A549 (cell line): ENCODE measurements at regions not wholly inside any gene's neighbourhood (a gene's known extent, or its start where the extent isn't known, plus 50 kb on each side); places are given as distances from the start of the nearest gene placed in this dataset.

ENCODE experiments used
- ATAC-seq, 2 experiments: fragments of 200-7000 bp in 1 of 2; fragments of >200 bp in 1 of 2; cut with Nextera tagmentation in 1 of 2; cut with Tn5 transposase in 1 of 2; 3 replicates each; pipeline versions ENCODE4 v1.8.0 to v1.9.1; 2018 to 2020; ENCODE audit warnings: mild to moderate bottlenecking in 1 of 2, moderate library complexity in 1 of 2
- CTCF ChIA-PET: fragments of 300-600 bp; sonication (Branson Sonifier 250); formaldehyde crosslinking; extraction: SDS; loops from one replicate; lab custom pipeline; 2021; ENCODE audit warnings: antibody characterized with exemption, inconsistent platforms; lab: Yijun Ruan, JAX
- POLR2A ChIA-PET: fragments of 350-600 bp; formaldehyde crosslinking; extraction: SDS; loops from one replicate; lab custom pipeline; 2021; ENCODE audit warnings: antibody characterized with exemption, inconsistent platforms; lab: Yijun Ruan, JAX
- DNase-seq, 2 experiments: peaks; one replicate each; pipeline versions ENCODE4 v3.0.0 to v3.0.0-alpha.2; 2011 to 2016; ENCODE audit warnings: low read depth in 1 of 2, low spot score in 1 of 2
- FAIRE-seq: peaks from 2 replicates; lab custom pipeline; 2011; peaks lifted over from hg19 to GRCh38; lab: Jason Lieb, UNC
- H3K27ac ChIP-seq, 2 experiments: fragments of >200 bp; sonication (Bioruptor Twin); formaldehyde crosslinking; 3 replicates each; pipeline ENCODE4 v1.5.1; 2016 to 2017
- H3K4me1 ChIP-seq: fragments of >200 bp; sonication (Bioruptor Twin); formaldehyde crosslinking; 3 replicates; pipeline ENCODE4 v1.6.1; 2016
- H3K4me2 ChIP-seq: fragments of >200 bp; sonication (Bioruptor Twin); formaldehyde crosslinking; 3 replicates; pipeline ENCODE4 v1.6.1; 2016
- H3K4me3 ChIP-seq: fragments of >200 bp; sonication (Bioruptor Twin); formaldehyde crosslinking; 3 replicates; pipeline ENCODE4 v1.5.1; 2016
- H3K9me3 ChIP-seq: fragments of >200 bp; sonication (Bioruptor Twin); formaldehyde crosslinking; 3 replicates; pipeline ENCODE4 v1.6.1; 2016
- BCL3 ChIP-seq: fragments of >200 bp; sonication (Bioruptor Twin); formaldehyde crosslinking; IDR thresholded peaks from 3 replicates; pipeline ENCODE4 v1.6.1; 2016
- BHLHE40 ChIP-seq: IDR thresholded peaks from 2 replicates; pipeline ENCODE4 v1.6.1; 2012; ENCODE audit warnings: low read depth, low read length, inconsistent platforms
- CEBPB ChIP-seq, 2 experiments: fragments of >200 bp in 1 of 2; sonication (Bioruptor Twin) in 1 of 2; formaldehyde crosslinking in 1 of 2; IDR thresholded peaks; 2 replicates each; pipeline ENCODE4 v1.6.1; 2012 to 2016
- E2F6 ChIP-seq: IDR thresholded peaks from 2 replicates; pipeline ENCODE4 v1.6.1; 2012; ENCODE audit warnings: low read depth, borderline replicate concordance
- ESRRA ChIP-seq: fragments of 150-350 bp; IDR thresholded peaks from 2 replicates; pipeline ENCODE4 v1.6.1; 2014; ENCODE audit warnings: mild to moderate bottlenecking, low read length, borderline replicate concordance
- FOSB ChIP-seq: fragments of 250-450 bp; sonication (Bioruptor Pico); IDR thresholded peaks from 2 replicates; pipeline ENCODE4 v1.5.0; 2020; ENCODE audit warnings: mild to moderate bottlenecking, moderate library complexity
- FOSL2 ChIP-seq, 2 experiments: fragments of 450-650 bp in 1 of 2; fragments of >200 bp in 1 of 2; sonication (Bioruptor Twin) in 1 of 2; formaldehyde crosslinking; IDR thresholded peaks; 2 replicates each; pipeline versions ENCODE4 v1.5.0 to v1.6.1; 2016 to 2020; ENCODE audit warnings: mild to moderate bottlenecking in 1 of 2, moderate library complexity in 1 of 2
- HDAC2 ChIP-seq: fragments of 200-600 bp; sonication (generic); IDR thresholded peaks from 2 replicates; pipeline ENCODE4 v1.6.1; 2016
- HOXA7 ChIP-seq: fragments of 250-450 bp; sonication (Bioruptor Pico); IDR thresholded peaks from 2 replicates; pipeline ENCODE4 v1.5.0; 2020; ENCODE audit warnings: mild to moderate bottlenecking, moderate library complexity
- JUN ChIP-seq, 2 experiments: fragments of >200 bp; sonication (Bioruptor Twin); formaldehyde crosslinking; IDR thresholded peaks; 2 replicates in 1 of 2; 3 replicates in 1 of 2; pipeline ENCODE4 v1.6.1; 2016 to 2017
- JUNB ChIP-seq: fragments of >200 bp; sonication (Bioruptor Twin); formaldehyde crosslinking; IDR thresholded peaks from 2 replicates; pipeline ENCODE4 v1.6.1; 2016
- MYC ChIP-seq: IDR thresholded peaks from 2 replicates; pipeline ENCODE4 v1.6.1; 2012; ENCODE audit warnings: mild to moderate bottlenecking, inconsistent platforms, low read length, improper control_type of control experiment, borderline replicate concordance
- NFE2L2 ChIP-seq: fragments of 150-350 bp; conservative IDR thresholded peaks from 2 replicates; pipeline ENCODE4 v1.6.1; 2014; ENCODE audit warnings: low read length
- PBX3 ChIP-seq: IDR thresholded peaks from 2 replicates; pipeline ENCODE4 v1.6.1; 2012
- POLR2A ChIP-seq: IDR thresholded peaks from 2 replicates; pipeline ENCODE4 v1.6.1; 2012; ENCODE audit warnings: mild to moderate bottlenecking, low read length
- POLR2AphosphoS2 ChIP-seq: conservative IDR thresholded peaks from 2 replicates; pipeline ENCODE4 v1.6.1; 2012; ENCODE audit warnings: low read length, improper control_type of control experiment, inconsistent platforms
- REST ChIP-seq: fragments of 200-600 bp; sonication (generic); IDR thresholded peaks from 2 replicates; pipeline ENCODE4 v1.6.1; 2016; ENCODE audit warnings: antibody characterized with exemption, mild to moderate bottlenecking, moderate library complexity
- TP53 ChIP-seq: fragments of 250-450 bp; sonication (Bioruptor Pico); IDR thresholded peaks from 2 replicates; pipeline ENCODE4 v1.5.0; 2021; ENCODE audit warnings: mild to moderate bottlenecking, moderate library complexity
- USF2 ChIP-seq: fragments of 450-650 bp; IDR thresholded peaks from 2 replicates; pipeline ENCODE4 v1.6.1; 2014; ENCODE audit warnings: antibody characterized with exemption
- ZC3H11A ChIP-seq: fragments of 450-650 bp; IDR thresholded peaks from 2 replicates; pipeline ENCODE4 v1.6.1; 2014; ENCODE audit warnings: antibody characterized with exemption, mild to moderate bottlenecking
- WGBS: methylation state at CpG from one replicate; pipeline ENCODE4 v1.1.6; 2017; ENCODE audit errors: missing lambda C conversion rate; 5-methylcytosine and 5-hydroxymethylcytosine counted together

- CTCF ChIA-PET, result interaction anchor here (0.5 kb wide), 1 partner anchor 403 kb away, joined by 3 read pairs; no protein-coding TSS in a partner anchor
- ATAC-seq, result no peak
- no peak for TF ChIP-seq BCL3
- TF ChIP-seq NFE2L2, result no peak
- no peak for TF ChIP-seq MYC
- TF ChIP-seq JUN (IDR thresholded peaks at IDR 0.05), result no peak
- TF ChIP-seq JUNB, result no peak
- TF ChIP-seq ESRRA, result no peak
- no peak for TF ChIP-seq POLR2A
- TF ChIP-seq, all 56 proteins: peak for 0
- POLR2A ChIA-PET, result no interaction called here
- FAIRE-seq (no peak), DNase-seq (no peak)
- H3K9me3 ChIP-seq, result no peaks in the 10 kb centered on the region
- no peak overlapping the region for H3K27ac ChIP-seq
- H3K4me3 ChIP-seq, result no peak overlapping the region
- WGBS, result 21% methylated on average over 5 of the region's 5 CpGs
- no peaks in the 10 kb centered on the region for H3K4me1 ChIP-seq
- no peak overlapping the region for H3K4me2 ChIP-seq
Measured at GRCh38 chr11:112770033-112770432, 191.2 kb upstream of the NCAM1 start.

GRCh38 chr11:112770487-112770886 is 190.7 kb upstream of the NCAM1 start:
- no peaks in the 10 kb centered on the region for H3K4me1 ChIP-seq
- H3K4me3 ChIP-seq, result no peak overlapping the region
- no peak overlapping the region for H3K4me2 ChIP-seq
- no peak overlapping the region for H3K27ac ChIP-seq
- TF ChIP-seq PBX3 (no peak), ZC3H11A (no peak), HDAC2 (no peak), HOXA7 (CRISPR knock-in tag) (no peak), BHLHE40 (no peak), JUN (IDR thresholded peaks at IDR 0.05) (no peak), POLR2AphosphoS2 (no peak), USF2 (no peak), REST (no peak), FOSB (no peak), TP53 (CRISPR knock-in tag) (no peak), CEBPB (IDR thresholded peaks at IDR 0.05) (no peak), E2F6 (no peak), FOSL2 (IDR thresholded peaks at IDR 0.05) (no peak), FOSL2 (CRISPR knock-in tag; IDR thresholded peaks at IDR 0.05) (no peak), MYC (no peak)
- WGBS, result 17% methylated on average over 1 of the region's 3 CpGs
- ATAC-seq, result no peak
- no peaks in the 10 kb centered on the region for H3K9me3 ChIP-seq
- no peak for FAIRE-seq
- no peak for DNase-seq
- CTCF ChIA-PET, result no interaction called here
- POLR2A ChIA-PET, result no interaction called here
